KMS-11 (cell line): ENCODE measurements at regions not wholly inside any gene's neighbourhood (a gene's known extent, or its start where the extent isn't known, plus 50 kb on each side); places are given as distances from the start of the nearest gene placed in this dataset.

Experiments used
- H2AFZ ChIP-seq: fragments of 200-600 bp; sonication (generic); 2 replicates; pipeline ENCODE4 v1.6.1; 2016; ENCODE audit warnings: antibody characterized with exemption, mixed run types, low read depth
- H3K27ac ChIP-seq: fragments of 200-600 bp; sonication (generic); 2 replicates; pipeline ENCODE4 v1.6.1; 2016; ENCODE audit warnings: mild to moderate bottlenecking, mixed run types
- H3K27me3 ChIP-seq: fragments of 200-600 bp; sonication (generic); 2 replicates; pipeline ENCODE4 v1.6.1; 2017; ENCODE audit warnings: mild to moderate bottlenecking, low read depth, mixed run types, moderate library complexity; ENCODE audit not compliant: insufficient read depth
- H3K36me3 ChIP-seq: fragments of 200-600 bp; sonication (generic); 2 replicates; pipeline ENCODE4 v1.6.1; 2017; ENCODE audit warnings: mild to moderate bottlenecking, mixed run types; ENCODE audit not compliant: insufficient read depth
- H3K4me1 ChIP-seq: fragments of 200-600 bp; sonication (generic); 2 replicates; pipeline ENCODE4 v1.6.1; 2016; ENCODE audit warnings: mild to moderate bottlenecking, low read depth, mixed run types; ENCODE audit not compliant: poor library complexity, severe bottlenecking
- H3K4me2 ChIP-seq: fragments of 200-600 bp; sonication (generic); 2 replicates; pipeline ENCODE4 v1.7.0; 2016; ENCODE audit warnings: mild to moderate bottlenecking, mixed run types
- H3K4me3 ChIP-seq: fragments of 200-600 bp; sonication (generic); IDR thresholded peaks from 2 replicates; pipeline ENCODE4 v1.6.1; 2017; ENCODE audit warnings: low read depth, low read length, mixed read lengths; ENCODE audit not compliant: insufficient read depth
- H3K79me2 ChIP-seq: fragments of 200-600 bp; sonication (generic); 2 replicates; pipeline ENCODE4 v1.6.1; 2016; ENCODE audit warnings: low read depth, mixed run types; ENCODE audit not compliant: insufficient read depth
- H3K9ac ChIP-seq: fragments of 200-600 bp; sonication (generic); 2 replicates; pipeline ENCODE4 v1.6.1; 2016; ENCODE audit warnings: mild to moderate bottlenecking, mixed run types
- H4K20me1 ChIP-seq: fragments of 200-600 bp; sonication (generic); 2 replicates; pipeline ENCODE4 v1.6.1; 2016; ENCODE audit warnings: mild to moderate bottlenecking, mixed run types; ENCODE audit not compliant: insufficient read depth
- TF ChIP-seq, protein P1 (sequence below): fragments of 200-600 bp; sonication (generic); conservative IDR thresholded peaks from 2 replicates; pipeline ENCODE4 v1.6.1; 2017; ENCODE audit warnings: low read depth, mild to moderate bottlenecking, antibody characterized with exemption, low read length, moderate library complexity, mixed read lengths

- TF ChIP-seq, protein P1, sequence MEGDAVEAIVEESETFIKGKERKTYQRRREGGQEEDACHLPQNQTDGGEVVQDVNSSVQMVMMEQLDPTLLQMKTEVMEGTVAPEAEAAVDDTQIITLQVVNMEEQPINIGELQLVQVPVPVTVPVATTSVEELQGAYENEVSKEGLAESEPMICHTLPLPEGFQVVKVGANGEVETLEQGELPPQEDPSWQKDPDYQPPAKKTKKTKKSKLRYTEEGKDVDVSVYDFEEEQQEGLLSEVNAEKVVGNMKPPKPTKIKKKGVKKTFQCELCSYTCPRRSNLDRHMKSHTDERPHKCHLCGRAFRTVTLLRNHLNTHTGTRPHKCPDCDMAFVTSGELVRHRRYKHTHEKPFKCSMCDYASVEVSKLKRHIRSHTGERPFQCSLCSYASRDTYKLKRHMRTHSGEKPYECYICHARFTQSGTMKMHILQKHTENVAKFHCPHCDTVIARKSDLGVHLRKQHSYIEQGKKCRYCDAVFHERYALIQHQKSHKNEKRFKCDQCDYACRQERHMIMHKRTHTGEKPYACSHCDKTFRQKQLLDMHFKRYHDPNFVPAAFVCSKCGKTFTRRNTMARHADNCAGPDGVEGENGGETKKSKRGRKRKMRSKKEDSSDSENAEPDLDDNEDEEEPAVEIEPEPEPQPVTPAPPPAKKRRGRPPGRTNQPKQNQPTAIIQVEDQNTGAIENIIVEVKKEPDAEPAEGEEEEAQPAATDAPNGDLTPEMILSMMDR: no peak
- no peaks in the 10 kb centered on the region for H3K79me2 ChIP-seq
- H3K27me3 ChIP-seq: no peaks in the 10 kb centered on the region
- no peak overlapping the region for H3K27ac ChIP-seq
- H3K36me3 ChIP-seq: no peaks in the 10 kb centered on the region
- no peak overlapping the region for H3K4me2 ChIP-seq
- peaks cover 6% of the 10 kb centered on the region for H3K4me1 ChIP-seq
- H3K9ac ChIP-seq: no peak overlapping the region
- H2AFZ ChIP-seq: no peak overlapping the region
- no peaks in the 10 kb centered on the region for H4K20me1 ChIP-seq
- no peak overlapping the region for H3K4me3 ChIP-seq
Observed at GRCh38 chrX:118228041-118228440, 111.4 kb upstream of the KLHL13 start.

- H3K4me1 ChIP-seq: peaks cover 6% of the 10 kb centered on the region
- no peak overlapping the region for H3K27ac ChIP-seq
- no peaks in the 10 kb centered on the region for H3K36me3 ChIP-seq
- TF ChIP-seq, protein P1: no peak
- no peak overlapping the region for H3K9ac ChIP-seq
- H2AFZ ChIP-seq: no peak overlapping the region
- H3K4me3 ChIP-seq: no peak overlapping the region
- H3K4me2 ChIP-seq: no peak overlapping the region
- H3K27me3 ChIP-seq: no peaks in the 10 kb centered on the region
- H4K20me1 ChIP-seq: no peaks in the 10 kb centered on the region
- no peaks in the 10 kb centered on the region for H3K79me2 ChIP-seq
Observed at GRCh38 chrX:118228456-118228855, 111.8 kb upstream of the KLHL13 start.

GRCh38 chrX:118231464-118231863 is 114.4 kb upstream of the WDR44 start:
- TF ChIP-seq, protein P1: no peak
- Histone ChIP-seq H3K36me3 (no peaks in the 10 kb centered on the region), H4K20me1 (no peaks in the 10 kb centered on the region), H2AFZ (no peak overlapping the region), H3K4me1 (no peaks in the 10 kb centered on the region), H3K27me3 (no peaks in the 10 kb centered on the region), H3K4me2 (no peak overlapping the region), H3K27ac (no peak overlapping the region), H3K79me2 (no peaks in the 10 kb centered on the region), H3K9ac (no peak overlapping the region), H3K4me3 (no peak overlapping the region)

DNA sequence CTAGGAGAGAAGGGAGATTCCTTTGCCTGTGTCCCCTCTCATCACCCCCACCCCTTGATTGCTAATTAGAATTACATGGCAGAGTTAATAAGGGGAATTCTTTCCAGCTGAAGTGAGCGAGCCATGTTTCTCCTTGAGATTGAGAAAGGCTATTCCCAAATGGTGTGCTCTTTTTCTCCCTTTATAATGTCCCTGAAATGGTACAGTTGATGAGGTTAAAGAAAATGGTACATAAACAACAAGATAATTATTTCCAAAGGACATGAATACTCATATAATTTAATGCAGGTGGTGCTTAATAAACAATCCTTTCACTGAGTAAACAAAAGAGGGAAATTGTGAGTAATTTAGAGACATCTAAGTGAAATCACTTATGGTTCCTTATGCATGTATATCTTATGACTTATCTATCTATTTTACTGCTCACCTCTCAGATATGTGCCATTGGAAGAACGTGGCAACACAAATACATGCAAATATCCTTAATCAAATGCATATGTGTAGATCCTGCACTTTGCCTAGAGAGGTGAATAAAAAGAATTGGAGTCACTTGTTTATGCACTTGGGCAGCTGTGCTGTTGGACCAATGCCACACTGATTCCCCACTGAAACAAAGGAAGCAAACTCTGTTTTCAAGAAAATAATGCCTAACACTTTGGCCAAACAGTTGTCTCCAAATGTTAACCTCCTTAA is 106.6 kb upstream of the WDR44 start:
- Histone ChIP-seq H3K79me2 (no peaks in the 10 kb centered on the region), H3K4me3 (no peak overlapping the region), H3K36me3 (no peaks in the 10 kb centered on the region), H4K20me1 (no peaks in the 10 kb centered on the region), H3K27ac (no peak overlapping the region), H3K9ac (no peak overlapping the region), H3K4me1 (no peaks in the 10 kb centered on the region), H2AFZ (no peak overlapping the region), H3K4me2 (no peak overlapping the region), H3K27me3 (no peaks in the 10 kb centered on the region)
- TF ChIP-seq, protein P1: no peak
